ENCODE measurements at regions not wholly inside any gene's neighbourhood (a gene's known extent, or its start where the extent isn't known, plus 50 kb on each side); places are given as distances from the start of the nearest gene placed in this dataset.

DNA sequence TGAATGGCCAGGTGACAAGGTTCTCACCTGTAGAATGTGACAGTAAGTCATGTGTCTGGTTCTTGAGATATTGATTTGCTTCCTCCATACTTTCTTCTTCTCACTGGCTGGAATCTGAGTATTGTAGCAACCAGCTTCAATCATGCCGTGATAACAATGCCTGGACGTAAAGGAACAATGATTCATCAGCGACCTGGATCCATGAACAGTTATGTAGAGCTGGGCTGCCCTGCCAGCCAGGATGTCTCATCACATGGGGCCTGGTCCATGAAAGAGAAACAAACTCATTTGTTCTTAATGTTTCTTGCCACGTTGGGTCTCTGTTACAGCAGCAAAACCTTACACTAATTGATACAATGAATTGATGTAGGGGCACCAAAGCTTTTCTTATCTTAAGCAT lies 627.2 kb downstream of the TOX3 start:
- TF ChIP-seq, protein P1, sequence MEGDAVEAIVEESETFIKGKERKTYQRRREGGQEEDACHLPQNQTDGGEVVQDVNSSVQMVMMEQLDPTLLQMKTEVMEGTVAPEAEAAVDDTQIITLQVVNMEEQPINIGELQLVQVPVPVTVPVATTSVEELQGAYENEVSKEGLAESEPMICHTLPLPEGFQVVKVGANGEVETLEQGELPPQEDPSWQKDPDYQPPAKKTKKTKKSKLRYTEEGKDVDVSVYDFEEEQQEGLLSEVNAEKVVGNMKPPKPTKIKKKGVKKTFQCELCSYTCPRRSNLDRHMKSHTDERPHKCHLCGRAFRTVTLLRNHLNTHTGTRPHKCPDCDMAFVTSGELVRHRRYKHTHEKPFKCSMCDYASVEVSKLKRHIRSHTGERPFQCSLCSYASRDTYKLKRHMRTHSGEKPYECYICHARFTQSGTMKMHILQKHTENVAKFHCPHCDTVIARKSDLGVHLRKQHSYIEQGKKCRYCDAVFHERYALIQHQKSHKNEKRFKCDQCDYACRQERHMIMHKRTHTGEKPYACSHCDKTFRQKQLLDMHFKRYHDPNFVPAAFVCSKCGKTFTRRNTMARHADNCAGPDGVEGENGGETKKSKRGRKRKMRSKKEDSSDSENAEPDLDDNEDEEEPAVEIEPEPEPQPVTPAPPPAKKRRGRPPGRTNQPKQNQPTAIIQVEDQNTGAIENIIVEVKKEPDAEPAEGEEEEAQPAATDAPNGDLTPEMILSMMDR (conservative IDR thresholded peaks at IDR 0.05; ENCODE audit: low read depth in 2 of 2) = no peak
- no peak for TF ChIP-seq POLR2AphosphoS5 (IDR thresholded peaks at IDR 0.05; ENCODE audit: low read depth)
